NCI-H1436 (cell line): ENCODE measurements at regions not wholly inside any gene's neighbourhood (a gene's known extent, or its start where the extent isn't known, plus 50 kb on each side); places are given as distances from the start of the nearest gene placed in this dataset.
A peak's percentile ranks its signal among the peaks of the same experiment; 100 is the strongest.
"Not testable (repeated sequence)": the region's sequence is repeated elsewhere in the genome, so short reads cannot be mapped to it uniquely, and the experiment has no call there.

ENCODE experiments used
- DNase-seq: peaks from one replicate; lab custom pipeline; 2025; lab: John Stamatoyannopoulos, UW

GRCh38 chr5:62041156-62041756 is 264.8 kb upstream of the KIF2A start:
- DNase-seq, result no peak

- no peak for DNase-seq
Observed at GRCh38 chr5:62042007-62042406, 264.0 kb upstream of the KIF2A start.

- DNase-seq, result peak; percentile 21
Observed at GRCh38 chr5:62043289-62044280, 262.4 kb upstream of the KIF2A start.

- DNase-seq, result no peak
Observed at GRCh38 chr5:62044989-62045388, 261.0 kb upstream of the KIF2A start.

GRCh38 chr5:62046191-62046590 is 259.8 kb upstream of the KIF2A start:
- no peak for DNase-seq

GRCh38 chr5:62051747-62052146 is 254.3 kb upstream of the KIF2A start:
- no peak for DNase-seq

- no peak for DNase-seq
Observed at GRCh38 chr5:62059960-62060359, 246.0 kb upstream of the KIF2A start.

GRCh38 chr5:62065050-62065449 is 241.0 kb upstream of the KIF2A start:
- no peak for DNase-seq

- DNase-seq, result no peak
Observed at GRCh38 chr5:62066761-62067277, 239.2 kb upstream of the KIF2A start.

- DNase-seq, result no peak
Observed at GRCh38 chr5:62068554-62068953, 237.5 kb upstream of the KIF2A start.

GRCh38 chr5:62077387-62077786 is 228.6 kb upstream of the KIF2A start:
- no peak for DNase-seq

- no peak for DNase-seq
Observed at GRCh38 chr5:62077823-62078550, 228.0 kb upstream of the KIF2A start.

GRCh38 chr5:62082370-62082801 is 223.6 kb upstream of the KIF2A start:
- DNase-seq, result no peak

- DNase-seq, result no peak
Observed at GRCh38 chr5:62083247-62083646, 222.8 kb upstream of the KIF2A start.

- DNase-seq, result no peak
Observed at GRCh38 chr5:62083661-62084060, 222.3 kb upstream of the KIF2A start.

- no peak for DNase-seq
Observed at GRCh38 chr5:62084391-62084790, 221.6 kb upstream of the KIF2A start.

GRCh38 chr5:62090953-62091352 is 215.1 kb upstream of the KIF2A start:
- no peak for DNase-seq

GRCh38 chr5:62093411-62093810 is 212.6 kb upstream of the KIF2A start:
- DNase-seq, result no peak

GRCh38 chr5:62093976-62094375 is 212.0 kb upstream of the KIF2A start:
- DNase-seq, result peak; percentile 73

- DNase-seq, result no peak
Observed at GRCh38 chr5:62097361-62097760, 208.6 kb upstream of the KIF2A start.

- no peak for DNase-seq
Observed at GRCh38 chr5:62100201-62100600, 205.8 kb upstream of the KIF2A start.

- not testable (repeated sequence) for DNase-seq
Observed at GRCh38 chr5:62103863-62104262, 202.1 kb upstream of the KIF2A start.
